Immature natural killer cell (primary cell): ENCODE measurements at regions not wholly inside any gene's neighbourhood (a gene's known extent, or its start where the extent isn't known, plus 50 kb on each side); places are given as distances from the start of the nearest gene placed in this dataset.

ENCODE experiments used
- DNase-seq, 3 donors: peaks; one replicate each; pipeline ENCODE4 v3.0.0; 2022; ENCODE audit warnings: mixed read lengths in 1 of 3
- H3K27ac Mint-ChIP-seq, 6 donors: one replicate each; pipeline ENCODE4 v1.8.0; 2020; ENCODE audit warnings: mixed read lengths in 6 of 6, mild to moderate bottlenecking in 5 of 6, inconsistent platforms in 4 of 6, moderate library complexity in 3 of 6
- H3K27me3 Mint-ChIP-seq, 3 donors: one replicate each; pipeline ENCODE4 v1.8.0; 2020 to 2021; ENCODE audit warnings: low read depth in 3 of 3, mild to moderate bottlenecking in 3 of 3, mixed read lengths in 3 of 3, moderate library complexity in 3 of 3, inconsistent platforms in 1 of 3
- H3K36me3 Mint-ChIP-seq, 3 donors: one replicate each; pipeline ENCODE4 v1.8.0; 2020; ENCODE audit warnings: mixed read lengths in 3 of 3, inconsistent platforms in 2 of 3, mild to moderate bottlenecking in 2 of 3
- H3K4me1 Mint-ChIP-seq, 2 donors: one replicate each; pipeline ENCODE4 v1.8.0; 2020; ENCODE audit warnings: inconsistent platforms in 2 of 2, mild to moderate bottlenecking in 2 of 2, mixed read lengths in 2 of 2, moderate library complexity in 1 of 2
- H3K4me3 Mint-ChIP-seq, 5 donors: one replicate each; pipeline ENCODE4 v1.8.0; 2020; ENCODE audit warnings: mild to moderate bottlenecking in 5 of 5, mixed read lengths in 5 of 5, inconsistent platforms in 3 of 5, moderate library complexity in 3 of 5
- H3K9me3 Mint-ChIP-seq, 6 donors: one replicate each; pipeline ENCODE4 v1.8.0; 2020; ENCODE audit warnings: mild to moderate bottlenecking in 6 of 6, mixed read lengths in 6 of 6, inconsistent platforms in 4 of 6, moderate library complexity in 3 of 6

DNA sequence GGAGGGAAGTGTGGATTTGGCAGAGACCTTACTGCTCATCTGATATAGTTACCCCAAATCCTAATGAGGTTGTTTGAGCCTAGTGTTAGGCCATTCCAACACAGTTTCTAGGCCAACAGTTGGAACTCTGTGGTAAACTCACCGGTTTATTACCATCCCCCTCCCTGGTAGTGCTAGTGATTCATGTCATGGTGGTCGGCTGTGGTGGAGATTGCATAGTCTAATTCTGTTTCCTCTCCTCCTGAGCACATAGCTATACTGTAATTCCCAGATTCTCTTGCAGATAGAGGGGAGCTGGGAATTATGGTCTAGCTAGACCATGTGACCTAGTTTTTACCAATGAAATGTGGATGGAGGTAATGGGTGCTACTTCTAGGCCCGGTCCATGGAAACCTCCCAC, 123.7 kb upstream of the KIF26B start:
- peaks cover 0 to 4% (median 0%) of the 10 kb centered on the region in 3 donors for H3K27me3 Mint-ChIP-seq
- H3K4me3 Mint-ChIP-seq: no peak overlapping the region
- H3K36me3 Mint-ChIP-seq: peaks cover 0 to 2% (median 0%) of the 10 kb centered on the region in 3 donors
- no peak for DNase-seq
- H3K9me3 Mint-ChIP-seq: no peaks in the 10 kb centered on the region
- H3K4me1 Mint-ChIP-seq: peaks cover 18 to 20% of the 10 kb centered on the region in 2 donors
- H3K27ac Mint-ChIP-seq: no peak overlapping the region

DNA sequence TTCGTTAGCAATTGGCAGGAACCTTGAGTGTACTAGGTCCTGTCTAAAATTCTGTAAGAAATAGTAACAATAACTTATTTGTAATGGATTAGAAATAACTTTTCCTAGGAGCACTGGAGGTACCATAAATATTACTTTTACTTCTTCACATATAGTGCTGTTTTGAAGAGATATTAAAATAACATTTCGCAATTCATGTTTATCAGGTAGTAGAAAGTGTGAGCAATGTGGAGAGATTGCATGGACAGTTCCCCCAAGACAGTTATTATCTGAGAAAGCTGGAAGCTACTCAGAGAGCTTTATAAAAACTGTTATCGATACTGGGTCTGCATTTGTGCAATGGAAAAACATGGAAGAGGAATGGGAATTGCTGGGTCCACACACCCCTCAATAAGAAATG, 128.5 kb upstream of the KIF26B start:
- Mint-ChIP-seq H3K4me3 (no peak overlapping the region), H3K4me1 (peaks cover 18 to 20% of the 10 kb centered on the region in 2 donors), H3K27me3 (peaks cover 0 to 2% (median 1%) of the 10 kb centered on the region in 3 donors), H3K36me3 (peaks cover 0 to 8% (median 0%) of the 10 kb centered on the region in 3 donors), H3K9me3 (no peaks in the 10 kb centered on the region), H3K27ac (no peak overlapping the region)
- DNase-seq: no peak

DNA sequence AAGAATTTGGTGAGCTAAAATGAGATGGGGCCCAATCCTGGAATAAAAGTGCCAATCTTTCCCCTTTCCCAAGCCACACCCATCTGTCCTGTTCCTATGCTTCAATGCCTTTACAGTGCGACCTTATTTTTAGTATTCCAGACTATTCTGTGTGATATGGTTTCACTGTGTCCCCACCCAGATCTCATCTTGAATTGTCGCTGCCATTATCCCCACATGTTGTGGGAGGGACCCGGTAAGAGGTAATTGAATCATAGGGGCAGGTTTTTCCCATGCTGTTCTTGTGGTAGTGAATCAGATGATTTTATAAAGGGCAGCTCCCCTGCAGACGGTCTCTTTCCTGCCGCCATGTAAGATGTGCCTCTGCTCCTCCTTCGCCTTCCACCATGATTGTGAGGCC, 129.3 kb upstream of the KIF26B start:
- no peak for DNase-seq
- Mint-ChIP-seq H3K27me3 (peaks cover 0 to 2% (median 1%) of the 10 kb centered on the region in 3 donors), H3K36me3 (peaks cover 0 to 8% (median 0%) of the 10 kb centered on the region in 3 donors), H3K4me3 (no peak overlapping the region), H3K9me3 (no peaks in the 10 kb centered on the region), H3K27ac (no peak overlapping the region), H3K4me1 (peaks cover 14 to 16% of the 10 kb centered on the region in 2 donors)

DNA sequence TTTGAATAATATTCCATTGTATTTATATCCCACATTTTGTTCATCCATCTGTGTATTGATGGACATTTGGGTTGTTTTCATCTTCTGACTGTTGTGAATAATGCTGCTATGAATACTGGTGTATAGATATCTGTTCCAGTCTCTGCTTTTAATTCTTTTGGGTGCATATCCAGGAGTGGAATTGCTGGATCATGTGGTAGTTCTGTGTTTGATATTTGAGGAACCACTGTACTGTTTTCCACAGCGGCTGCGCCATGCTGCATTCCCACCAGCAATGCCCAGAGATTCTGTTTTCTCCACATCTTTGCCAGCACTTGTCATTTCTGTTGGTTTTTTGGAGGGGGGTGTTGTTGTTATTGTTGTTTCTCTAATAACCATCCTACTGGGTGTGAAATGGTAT, 131.6 kb upstream of the KIF26B start:
- no peak for DNase-seq
- Mint-ChIP-seq H3K27me3 (peaks cover 0 to 2% (median 1%) of the 10 kb centered on the region in 3 donors), H3K4me3 (no peak overlapping the region), H3K9me3 (no peaks in the 10 kb centered on the region), H3K36me3 (peaks cover 0 to 8% (median 0%) of the 10 kb centered on the region in 3 donors), H3K4me1 (peaks cover 3 to 10% of the 10 kb centered on the region in 2 donors), H3K27ac (no peak overlapping the region)

DNA sequence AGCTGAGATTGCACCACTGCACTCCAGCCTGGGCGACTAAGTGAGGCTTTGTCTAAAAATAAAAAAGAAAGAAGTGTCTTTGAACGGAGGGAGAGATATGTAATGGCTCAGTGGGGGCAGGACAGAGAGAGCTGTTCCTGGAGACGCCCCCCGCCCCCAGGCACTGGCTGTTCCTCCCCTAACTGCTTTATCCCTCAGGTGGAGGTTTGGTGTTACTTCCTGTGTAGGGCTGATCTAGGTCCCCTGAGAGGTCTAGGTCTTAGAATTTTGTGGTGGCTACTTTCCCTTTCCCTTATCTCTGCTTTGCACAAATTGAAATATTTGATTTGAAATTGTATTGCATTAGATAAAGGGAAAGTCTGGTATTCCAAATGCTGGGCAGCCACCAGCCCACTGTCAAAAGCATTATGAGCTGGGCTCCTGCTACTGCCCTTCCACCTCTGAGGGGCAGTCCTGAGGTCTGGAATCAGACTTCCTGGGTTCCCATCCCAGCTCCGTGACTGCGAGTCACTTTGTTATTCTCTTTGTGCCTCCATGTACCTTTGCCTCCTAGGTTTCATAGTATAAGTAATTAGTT, 134.8 kb upstream of the KIF26B start:
- Mint-ChIP-seq H3K4me3 (no peak overlapping the region), H3K27ac (no peak overlapping the region), H3K4me1 (peaks cover 4 to 12% of the 10 kb centered on the region in 2 donors), H3K36me3 (no peaks in the 10 kb centered on the region), H3K27me3 (peaks cover 0 to 2% (median 1%) of the 10 kb centered on the region in 3 donors), H3K9me3 (no peaks in the 10 kb centered on the region)
- no peak for DNase-seq

DNA sequence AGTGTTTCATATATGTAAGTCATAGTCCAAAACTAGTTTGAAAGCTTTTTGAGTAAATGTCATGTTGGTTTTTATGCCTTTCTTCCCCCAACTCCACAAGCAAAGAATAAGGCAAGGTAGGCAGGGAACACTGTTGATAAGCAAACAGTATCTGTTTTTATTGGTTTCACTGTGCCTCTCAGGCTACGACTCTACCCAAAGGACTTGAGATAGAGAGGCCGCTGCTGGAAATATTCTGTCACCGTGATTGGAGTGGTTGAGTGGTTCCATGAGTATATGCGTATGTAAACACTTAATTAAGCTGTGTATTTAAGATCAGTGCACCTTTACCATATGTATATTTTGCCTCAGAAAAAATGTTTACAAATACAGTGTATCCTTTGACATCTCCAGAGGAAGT, 138.1 kb upstream of the KIF26B start:
- H3K27ac Mint-ChIP-seq: no peak overlapping the region
- H3K9me3 Mint-ChIP-seq: no peaks in the 10 kb centered on the region
- no peak for DNase-seq

DNA sequence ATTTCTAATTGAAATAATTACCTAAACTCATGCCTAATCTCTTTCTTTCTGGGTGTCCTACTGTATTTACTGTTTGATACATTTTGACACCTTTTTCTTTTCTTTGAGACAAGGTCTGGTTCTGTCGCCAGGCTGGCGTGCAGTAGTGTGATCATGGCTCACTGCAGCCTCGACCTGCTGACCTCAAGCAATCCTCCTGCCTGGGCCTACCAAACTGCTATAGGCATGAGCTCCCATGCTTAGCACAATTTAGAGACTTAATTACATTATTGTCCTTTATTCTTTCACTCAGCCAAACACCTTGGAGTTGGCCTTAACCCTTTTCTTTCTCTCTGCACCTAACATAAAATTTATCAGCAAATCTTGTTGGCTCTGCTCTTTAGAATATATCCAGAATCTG, 139.8 kb upstream of the KIF26B start:
- DNase-seq: no peak
- no peaks in the 10 kb centered on the region for H3K9me3 Mint-ChIP-seq
- no peaks in the 10 kb centered on the region for H3K36me3 Mint-ChIP-seq
- peaks cover 0 to 3% (median 0%) of the 10 kb centered on the region in 3 donors for H3K27me3 Mint-ChIP-seq
- no peak overlapping the region for H3K27ac Mint-ChIP-seq
- no peak overlapping the region for H3K4me3 Mint-ChIP-seq
- peaks cover 4 to 12% of the 10 kb centered on the region in 2 donors for H3K4me1 Mint-ChIP-seq

More for the DNA sequence above, 138.1 kb upstream of the KIF26B start:
- Mint-ChIP-seq H3K27me3 (peaks cover 0 to 3% (median 0%) of the 10 kb centered on the region in 3 donors), H3K4me3 (no peak overlapping the region), H3K4me1 (peaks cover 4 to 12% of the 10 kb centered on the region in 2 donors), H3K36me3 (no peaks in the 10 kb centered on the region)

DNA sequence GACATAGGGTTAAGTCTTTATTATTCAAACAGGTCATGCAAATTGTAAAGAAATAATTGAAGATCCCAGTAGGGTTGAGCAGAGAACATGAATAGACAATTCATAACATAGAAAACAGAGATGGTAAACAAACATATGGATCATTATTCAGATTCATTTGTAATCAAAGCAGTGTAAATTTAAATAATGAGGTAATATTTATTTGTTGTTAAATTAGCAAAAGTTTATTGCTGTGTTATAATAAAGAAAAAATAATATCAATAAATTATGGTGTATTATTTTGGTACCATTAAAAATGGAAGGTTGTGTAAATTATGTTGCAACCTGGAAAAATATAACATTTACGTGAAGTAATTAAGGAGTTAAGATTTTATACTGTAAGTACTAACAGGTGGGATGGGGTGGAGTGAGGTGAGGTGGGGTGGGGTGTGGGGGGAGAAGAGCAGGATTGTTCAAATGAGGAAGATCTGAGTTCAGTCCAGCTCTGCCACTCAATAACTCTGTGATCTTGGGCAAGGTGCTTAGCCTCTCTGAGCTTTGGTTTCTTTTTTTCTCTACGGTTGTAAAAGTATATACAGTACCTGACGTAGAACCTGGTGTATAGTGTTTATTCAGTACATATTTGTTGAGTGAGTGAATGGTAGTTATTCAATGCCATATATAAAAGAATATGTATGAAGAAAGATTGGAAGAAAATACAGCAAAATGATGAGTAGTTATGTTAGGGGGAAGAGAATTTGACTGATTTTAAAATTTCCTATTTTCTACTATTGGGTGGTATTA, 140.3 kb upstream of the KIF26B start:
- DNase-seq: no peak
- no peaks in the 10 kb centered on the region for H3K36me3 Mint-ChIP-seq
- H3K9me3 Mint-ChIP-seq: no peaks in the 10 kb centered on the region
- no peak overlapping the region for H3K27ac Mint-ChIP-seq
- no peak overlapping the region for H3K4me3 Mint-ChIP-seq
- peaks cover 4 to 12% of the 10 kb centered on the region in 2 donors for H3K4me1 Mint-ChIP-seq
- H3K27me3 Mint-ChIP-seq: peaks cover 0 to 3% (median 0%) of the 10 kb centered on the region in 3 donors

DNA sequence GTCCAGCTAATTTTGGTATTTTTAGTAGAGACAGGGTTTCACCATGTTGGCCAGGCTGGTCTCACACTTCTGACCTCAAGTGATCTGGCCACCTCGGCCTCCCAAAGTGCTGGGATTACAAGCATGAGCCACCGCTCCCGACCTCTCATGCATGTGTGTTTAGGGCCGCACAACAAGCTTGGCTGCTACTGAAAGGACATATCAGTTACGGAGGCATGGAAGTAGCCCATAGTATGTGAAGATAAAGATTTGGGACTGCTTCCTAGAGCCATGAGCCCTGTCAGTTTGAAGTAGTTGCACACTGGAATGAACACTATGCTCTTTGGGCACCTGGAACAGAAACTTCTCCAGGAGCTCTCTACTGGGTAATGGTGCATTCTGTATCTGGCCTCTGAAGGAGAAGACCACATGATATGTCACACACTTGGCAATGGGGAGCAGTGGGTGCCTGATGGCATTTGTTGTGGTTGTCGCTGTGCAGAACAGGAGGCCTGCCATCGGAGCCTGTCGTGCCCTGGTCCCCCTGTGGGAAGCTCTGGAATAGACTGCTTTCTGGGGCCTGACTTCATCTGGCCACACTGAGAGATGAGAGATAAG, 144.7 kb upstream of the KIF26B start:
- no peaks in the 10 kb centered on the region for H3K9me3 Mint-ChIP-seq
- no peak overlapping the region for H3K4me3 Mint-ChIP-seq
- DNase-seq: no peak
- peaks cover 0 to 4% (median 0%) of the 10 kb centered on the region in 3 donors for H3K36me3 Mint-ChIP-seq
- no peak overlapping the region for H3K27ac Mint-ChIP-seq
- no peaks in the 10 kb centered on the region for H3K4me1 Mint-ChIP-seq
- H3K27me3 Mint-ChIP-seq: peaks cover 0 to 3% (median 0%) of the 10 kb centered on the region in 3 donors

DNA sequence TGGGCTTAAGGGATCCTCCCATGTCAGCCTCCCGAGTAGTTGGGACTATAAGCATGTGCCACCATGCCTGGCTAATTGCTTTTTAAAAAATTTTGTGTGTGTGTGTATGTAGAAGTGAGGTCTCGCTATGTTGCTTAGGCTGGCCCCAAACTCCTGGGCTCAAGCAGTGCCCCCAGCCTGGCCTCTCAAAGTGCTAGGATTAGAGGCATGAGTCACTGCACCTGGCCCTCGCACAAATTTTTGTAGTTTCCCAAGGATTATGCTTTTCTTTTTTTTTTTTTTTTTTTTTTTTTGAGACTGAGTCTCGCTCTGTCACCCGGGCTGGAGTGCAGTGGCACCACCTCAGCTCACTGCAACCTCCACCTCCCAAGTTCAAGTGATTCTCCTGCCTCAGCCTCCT, 144.4 kb upstream of the HNRNPU start:
- Mint-ChIP-seq H3K27ac (no peak overlapping the region), H3K9me3 (no peaks in the 10 kb centered on the region), H3K4me1 (no peaks in the 10 kb centered on the region), H3K36me3 (peaks cover 0 to 4% (median 0%) of the 10 kb centered on the region in 3 donors), H3K27me3 (peaks cover 0 to 3% (median 0%) of the 10 kb centered on the region in 3 donors), H3K4me3 (no peak overlapping the region)
- DNase-seq: no peak

DNA sequence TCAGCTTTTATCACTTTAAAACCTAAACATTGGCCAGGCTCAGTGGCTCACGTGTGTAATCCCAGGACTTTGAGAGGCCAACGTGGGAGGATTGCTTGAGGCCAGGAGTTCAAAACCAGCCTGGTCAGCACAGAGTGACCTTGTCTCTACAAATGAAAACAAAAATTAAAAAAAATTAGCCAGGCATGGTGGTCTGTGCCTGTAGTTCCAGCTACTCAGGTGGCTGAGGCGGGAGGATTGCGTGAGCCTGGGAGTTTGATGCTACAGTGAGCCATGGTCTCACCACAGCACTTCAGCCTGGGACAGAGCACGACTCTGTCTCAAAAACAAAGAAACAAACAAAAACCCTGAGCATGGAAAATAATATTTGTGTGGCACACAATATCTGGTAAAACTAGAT, 143.5 kb upstream of the HNRNPU start:
- Mint-ChIP-seq H3K4me1 (no peaks in the 10 kb centered on the region), H3K27me3 (peaks cover 0 to 2% (median 0%) of the 10 kb centered on the region in 3 donors), H3K9me3 (no peaks in the 10 kb centered on the region), H3K36me3 (peaks cover 0 to 4% (median 0%) of the 10 kb centered on the region in 3 donors), H3K4me3 (no peak overlapping the region), H3K27ac (no peak overlapping the region)
- DNase-seq: no peak

DNA sequence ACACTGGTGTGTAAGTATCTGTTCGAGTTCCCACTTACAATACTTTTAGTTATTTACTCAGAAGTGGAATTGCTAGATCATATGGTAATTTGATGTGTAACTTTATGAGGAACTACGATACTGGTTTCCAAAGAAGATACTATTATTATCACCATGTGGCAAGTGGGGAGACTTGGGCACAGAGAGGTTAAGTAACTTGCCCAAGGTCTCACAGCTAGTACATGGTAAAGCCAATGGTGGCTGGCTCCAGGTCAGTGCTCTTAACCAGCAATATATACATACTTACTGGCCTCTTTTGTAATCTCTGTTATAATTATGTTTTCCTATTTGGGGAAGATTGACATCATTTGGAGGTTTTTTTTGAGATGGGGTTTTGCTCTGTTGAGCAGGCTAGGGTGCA, 138.9 kb upstream of the HNRNPU start:
- no peak overlapping the region for H3K27ac Mint-ChIP-seq
- no peaks in the 10 kb centered on the region for H3K27me3 Mint-ChIP-seq
- DNase-seq: no peak
- no peaks in the 10 kb centered on the region for H3K9me3 Mint-ChIP-seq
- H3K36me3 Mint-ChIP-seq: peaks cover 0 to 8% (median 0%) of the 10 kb centered on the region in 3 donors
- no peak overlapping the region for H3K4me3 Mint-ChIP-seq
- no peaks in the 10 kb centered on the region for H3K4me1 Mint-ChIP-seq

DNA sequence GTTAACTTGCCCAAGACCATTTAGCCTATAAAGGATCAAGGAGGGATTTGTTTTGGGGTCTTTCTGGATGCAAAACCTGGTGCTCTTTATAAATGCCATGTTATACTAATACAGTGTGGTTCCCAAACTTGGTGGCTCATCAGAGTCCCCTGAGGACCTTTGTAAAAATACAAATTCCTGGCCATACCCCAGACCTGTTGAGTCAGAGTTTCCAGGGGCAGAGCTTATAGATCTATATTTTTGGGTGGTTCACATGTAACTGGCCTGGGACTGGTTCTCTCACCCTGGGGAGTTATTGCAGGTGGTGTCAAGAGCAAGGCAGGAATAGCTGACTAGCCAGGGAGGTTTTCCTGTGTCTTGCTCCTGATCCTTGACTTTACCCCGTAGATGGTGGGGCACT, 136.9 kb upstream of the HNRNPU start:
- no peak overlapping the region for H3K4me3 Mint-ChIP-seq
- no peaks in the 10 kb centered on the region for H3K9me3 Mint-ChIP-seq
- no peak overlapping the region for H3K27ac Mint-ChIP-seq
- H3K36me3 Mint-ChIP-seq: peaks cover 0 to 8% (median 3%) of the 10 kb centered on the region in 3 donors
- no peak for DNase-seq
- H3K4me1 Mint-ChIP-seq: no peaks in the 10 kb centered on the region
- H3K27me3 Mint-ChIP-seq: no peaks in the 10 kb centered on the region

DNA sequence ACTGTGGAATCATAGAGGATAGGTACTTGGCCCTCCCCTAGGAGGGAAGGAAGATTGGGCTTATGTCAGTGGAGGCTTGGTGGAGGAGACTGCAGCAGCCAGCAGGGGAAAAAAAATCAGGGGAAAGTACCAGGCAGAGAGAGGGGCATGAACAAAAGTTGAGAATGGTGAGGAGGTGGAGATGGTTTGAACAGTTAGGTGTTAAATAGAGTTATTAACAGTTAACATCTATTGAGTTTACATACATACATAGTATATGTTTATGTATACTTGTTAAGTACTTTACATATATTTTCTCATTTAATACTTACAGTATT, 136.5 kb upstream of the HNRNPU start:
- no peaks in the 10 kb centered on the region for H3K9me3 Mint-ChIP-seq
- no peak for DNase-seq
- H3K4me3 Mint-ChIP-seq: no peak overlapping the region
- no peaks in the 10 kb centered on the region for H3K4me1 Mint-ChIP-seq
- peak overlapping the region in 1 of 6 donors; percentile 58 for H3K27ac Mint-ChIP-seq
- peaks cover 0 to 8% (median 3%) of the 10 kb centered on the region in 3 donors for H3K36me3 Mint-ChIP-seq
- peaks cover 0 to 1% (median 0%) of the 10 kb centered on the region in 3 donors for H3K27me3 Mint-ChIP-seq
